ENCODE measurements at regions not wholly inside any gene's neighbourhood (a gene's known extent, or its start where the extent isn't known, plus 50 kb on each side); places are given as distances from the start of the nearest gene placed in this dataset.

GRCh38 chr3:44171891-44172290 lies 69.8 kb upstream of the TOPAZ1 start:
- TF ChIP-seq, protein P1, sequence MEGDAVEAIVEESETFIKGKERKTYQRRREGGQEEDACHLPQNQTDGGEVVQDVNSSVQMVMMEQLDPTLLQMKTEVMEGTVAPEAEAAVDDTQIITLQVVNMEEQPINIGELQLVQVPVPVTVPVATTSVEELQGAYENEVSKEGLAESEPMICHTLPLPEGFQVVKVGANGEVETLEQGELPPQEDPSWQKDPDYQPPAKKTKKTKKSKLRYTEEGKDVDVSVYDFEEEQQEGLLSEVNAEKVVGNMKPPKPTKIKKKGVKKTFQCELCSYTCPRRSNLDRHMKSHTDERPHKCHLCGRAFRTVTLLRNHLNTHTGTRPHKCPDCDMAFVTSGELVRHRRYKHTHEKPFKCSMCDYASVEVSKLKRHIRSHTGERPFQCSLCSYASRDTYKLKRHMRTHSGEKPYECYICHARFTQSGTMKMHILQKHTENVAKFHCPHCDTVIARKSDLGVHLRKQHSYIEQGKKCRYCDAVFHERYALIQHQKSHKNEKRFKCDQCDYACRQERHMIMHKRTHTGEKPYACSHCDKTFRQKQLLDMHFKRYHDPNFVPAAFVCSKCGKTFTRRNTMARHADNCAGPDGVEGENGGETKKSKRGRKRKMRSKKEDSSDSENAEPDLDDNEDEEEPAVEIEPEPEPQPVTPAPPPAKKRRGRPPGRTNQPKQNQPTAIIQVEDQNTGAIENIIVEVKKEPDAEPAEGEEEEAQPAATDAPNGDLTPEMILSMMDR (conservative IDR thresholded peaks at IDR 0.05; ENCODE audit: low read length), result no peak
- no peak for TF ChIP-seq EZH2phosphoT487 (IDR thresholded peaks at IDR 0.05; ENCODE audit: borderline replicate concordance)

All from Loucy (cell line).